ENCODE measurements at regions not wholly inside any gene's neighbourhood (a gene's known extent, or its start where the extent isn't known, plus 50 kb on each side); places are given as distances from the start of the nearest gene placed in this dataset.
A peak's percentile ranks its signal among the peaks of the same experiment; 100 is the strongest.

DNA sequence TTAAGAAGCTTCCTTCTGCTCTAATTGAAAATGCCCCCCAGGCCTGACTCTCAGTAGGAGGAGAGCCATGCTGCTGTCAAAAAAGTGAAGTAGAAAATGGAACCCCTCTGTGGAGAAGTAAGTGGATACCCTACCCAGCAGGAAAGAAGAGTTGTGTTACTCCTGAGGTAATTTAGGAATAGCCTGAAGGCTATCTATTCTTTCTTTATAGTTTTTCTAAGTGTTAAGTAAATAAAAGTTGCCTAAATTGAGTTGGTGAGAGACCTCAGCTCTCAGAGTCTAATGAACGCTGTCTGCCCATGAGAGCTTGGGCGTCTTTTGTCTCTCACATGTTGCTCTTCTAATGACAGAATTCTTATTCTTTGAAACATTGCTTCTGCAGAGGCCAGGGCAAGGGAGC, 116.2 kb downstream of the NSUN3 start:
- no peak for DNase-seq

DNA sequence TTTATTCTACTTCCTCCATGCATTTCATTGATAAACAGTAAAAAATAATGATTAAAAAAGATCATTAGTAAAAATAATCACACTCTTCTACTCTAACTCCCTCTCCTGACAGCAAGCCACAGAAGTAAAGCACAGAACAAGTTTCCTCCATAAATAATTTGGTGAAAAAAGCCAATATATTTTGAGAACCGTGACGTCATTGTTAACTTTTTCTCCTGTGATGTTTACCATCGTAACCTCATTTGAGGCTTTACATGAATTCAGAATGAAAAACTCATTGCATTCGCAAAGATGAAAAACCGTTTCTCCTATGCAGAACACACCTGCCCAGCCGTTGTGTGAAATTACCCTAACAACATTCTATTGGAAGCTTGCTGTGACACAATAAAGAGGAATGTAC, 120.7 kb downstream of the NSUN3 start:
- DNase-seq = no peak

DNA sequence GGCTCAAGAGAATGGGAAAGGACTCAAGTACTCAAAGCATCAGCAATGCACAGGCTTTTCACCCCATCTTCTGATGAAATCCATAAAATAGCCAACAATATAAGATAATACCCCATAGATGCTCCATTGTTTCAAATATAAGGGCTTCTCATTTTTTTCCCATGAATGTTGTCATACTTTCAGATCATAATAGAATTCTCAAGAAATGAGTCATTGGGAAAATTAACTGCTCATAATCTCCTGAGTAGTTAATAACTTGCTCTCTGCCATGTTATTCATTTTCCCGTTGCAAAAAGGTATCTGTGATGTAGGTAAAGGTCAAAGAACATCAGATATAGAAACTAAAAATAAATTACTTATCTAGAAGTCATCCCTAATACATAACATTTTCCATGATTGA, 121.9 kb downstream of the NSUN3 start:
- no peak for DNase-seq

DNA sequence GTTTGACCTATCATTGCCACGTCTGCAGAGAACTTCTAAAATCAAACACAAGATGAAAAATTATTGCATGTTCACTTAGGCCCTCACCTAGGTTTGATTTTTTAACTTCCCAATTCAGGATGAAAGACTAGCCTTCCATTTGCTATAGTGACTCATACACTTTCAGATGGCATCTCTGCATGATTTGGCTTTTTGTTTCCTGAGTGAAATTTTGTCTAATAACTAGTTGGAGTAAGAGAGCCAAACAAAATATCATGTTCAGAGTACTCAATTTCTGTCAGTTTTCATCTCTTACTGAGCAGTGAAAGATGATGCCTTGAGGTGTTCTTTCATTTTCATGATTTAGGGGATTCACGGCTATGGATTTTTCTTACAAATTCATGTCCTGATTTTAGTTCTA, 122.9 kb downstream of the NSUN3 start:
- DNase-seq = no peak

DNA sequence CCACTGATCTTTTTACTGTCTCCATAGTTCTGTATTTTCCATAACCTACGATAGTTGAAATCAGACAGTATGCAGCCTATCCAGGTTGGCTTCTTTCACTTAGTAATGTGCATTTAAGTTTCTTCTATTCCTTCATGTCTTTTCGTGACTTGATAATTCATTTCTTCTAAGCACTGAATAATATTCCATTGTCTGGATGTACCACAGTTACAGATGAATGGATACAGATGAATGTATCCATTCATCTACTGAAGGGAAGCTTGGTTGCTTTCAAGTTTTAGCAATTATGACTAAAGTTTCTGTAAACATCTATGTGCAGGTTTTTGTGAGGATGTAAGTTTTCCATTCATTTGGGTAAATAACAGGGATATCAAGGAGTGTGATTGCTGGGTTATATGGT, 124.8 kb downstream of the NSUN3 start:
- no peak for DNase-seq

DNA sequence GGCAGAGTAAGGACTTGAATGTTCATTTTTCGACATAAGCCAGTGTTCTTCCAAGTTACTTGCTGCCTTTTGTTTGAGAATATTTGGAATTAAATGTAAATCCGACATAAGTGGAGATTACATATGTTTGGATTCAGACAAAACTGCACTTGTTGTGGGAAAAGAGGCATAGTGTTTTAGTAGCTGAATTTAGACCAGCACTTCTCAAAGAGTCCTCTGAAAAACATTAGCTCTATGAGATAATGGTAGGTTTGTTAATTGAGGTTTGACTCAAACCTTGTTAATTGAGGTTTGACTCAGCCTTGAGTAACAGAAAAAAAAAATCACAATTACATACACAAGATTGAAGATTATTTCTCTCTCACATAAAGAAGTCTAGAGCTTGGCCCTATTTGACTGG, 132.5 kb downstream of the NSUN3 start:
- no peak for DNase-seq

DNA sequence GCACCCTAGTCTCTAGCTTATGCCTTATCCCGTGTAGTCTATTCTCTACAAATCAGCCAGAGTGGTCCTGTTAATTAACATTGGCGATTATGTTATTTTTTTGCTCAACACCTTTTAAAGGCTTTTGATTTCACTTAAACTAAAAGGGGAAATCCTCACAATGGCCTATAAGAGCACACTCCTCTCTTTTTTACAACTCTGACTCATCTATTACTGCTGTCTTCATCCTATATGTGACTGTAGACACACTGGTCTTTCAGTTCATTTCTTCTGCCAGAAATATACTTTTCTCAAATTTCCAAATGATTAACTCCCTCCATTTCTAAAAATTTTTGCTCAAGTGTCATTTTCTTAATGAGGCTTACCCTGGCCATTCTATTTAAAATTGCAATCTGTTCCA, 143.4 kb downstream of the NSUN3 start:
- no peak for DNase-seq

DNA sequence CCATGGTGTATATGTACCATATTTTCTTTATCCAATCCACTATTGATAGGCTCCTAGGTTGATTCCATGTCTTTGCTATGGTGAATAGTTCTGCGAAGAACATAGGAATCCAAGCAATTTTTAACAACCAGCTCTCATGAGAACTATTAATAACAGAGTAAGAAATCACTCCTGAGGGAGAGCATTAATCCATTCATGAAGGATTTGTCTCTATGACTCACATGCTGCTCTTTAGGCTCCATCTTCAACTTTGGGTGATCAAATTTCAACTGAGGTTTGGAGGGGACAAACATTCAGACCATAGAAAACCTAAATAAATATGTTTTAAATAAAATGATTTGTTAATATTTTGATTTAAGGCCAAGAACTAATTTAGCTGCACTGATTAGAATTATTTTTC, 147.4 kb downstream of the NSUN3 start:
- no peak for DNase-seq

DNA sequence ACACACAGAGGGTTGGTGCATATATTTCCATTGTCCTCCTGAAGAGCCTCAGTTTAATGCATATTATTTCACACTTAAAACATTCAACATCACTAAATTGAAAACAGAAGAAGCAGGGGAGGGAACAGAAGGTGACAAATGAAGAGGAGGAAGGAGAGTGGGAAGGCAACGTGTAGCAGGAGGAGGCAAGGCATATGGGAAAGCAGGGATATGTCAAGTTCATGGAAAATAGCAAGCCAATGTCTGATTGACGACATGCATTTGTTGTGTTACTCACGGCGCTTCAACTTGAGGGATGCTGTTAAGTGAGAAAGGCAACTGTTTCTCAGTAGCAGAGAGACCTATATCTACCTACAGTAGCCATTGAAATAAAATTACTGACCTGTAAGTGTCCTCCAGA, 154.5 kb downstream of the NSUN3 start:
- DNase-seq = no peak

DNA sequence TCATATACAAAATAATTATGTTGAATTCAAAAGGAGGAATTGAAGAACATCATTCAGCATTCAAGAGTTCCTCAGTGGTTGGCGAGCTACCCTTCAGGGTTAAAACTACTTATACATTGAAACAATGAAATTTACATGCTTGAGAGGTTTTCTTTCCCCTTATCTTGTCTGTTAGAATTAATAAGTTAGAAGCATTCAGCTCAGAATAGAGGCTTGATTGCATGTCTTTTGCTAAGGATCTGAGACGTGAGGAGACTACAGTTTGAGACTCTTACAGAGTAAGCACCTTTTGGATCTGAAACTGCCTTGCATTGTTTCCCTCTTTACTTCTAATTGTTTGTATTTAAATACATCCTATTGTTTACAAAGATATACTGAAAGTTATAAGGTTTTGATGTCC, 157.6 kb downstream of the NSUN3 start:
- DNase-seq = no peak

DNA sequence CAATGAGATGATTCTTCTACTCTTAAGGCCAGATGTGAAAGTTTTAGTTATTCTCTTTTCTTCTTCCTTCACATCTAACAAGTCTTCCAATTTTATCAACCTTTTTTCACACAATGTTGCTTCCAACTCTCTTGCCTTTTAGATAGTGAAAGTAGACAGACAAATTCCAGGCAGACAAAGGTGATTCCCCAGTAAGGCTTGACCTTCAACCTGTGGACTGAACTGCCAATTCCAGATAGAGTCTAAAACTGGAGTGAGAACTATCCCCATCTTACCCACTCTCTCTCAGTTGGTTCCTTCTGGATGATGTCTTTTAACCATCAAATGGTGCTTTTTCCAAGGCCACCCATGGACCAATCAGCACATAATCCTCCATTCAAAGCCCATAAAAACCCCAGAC, 159.0 kb downstream of the NSUN3 start:
- DNase-seq = no peak

DNA sequence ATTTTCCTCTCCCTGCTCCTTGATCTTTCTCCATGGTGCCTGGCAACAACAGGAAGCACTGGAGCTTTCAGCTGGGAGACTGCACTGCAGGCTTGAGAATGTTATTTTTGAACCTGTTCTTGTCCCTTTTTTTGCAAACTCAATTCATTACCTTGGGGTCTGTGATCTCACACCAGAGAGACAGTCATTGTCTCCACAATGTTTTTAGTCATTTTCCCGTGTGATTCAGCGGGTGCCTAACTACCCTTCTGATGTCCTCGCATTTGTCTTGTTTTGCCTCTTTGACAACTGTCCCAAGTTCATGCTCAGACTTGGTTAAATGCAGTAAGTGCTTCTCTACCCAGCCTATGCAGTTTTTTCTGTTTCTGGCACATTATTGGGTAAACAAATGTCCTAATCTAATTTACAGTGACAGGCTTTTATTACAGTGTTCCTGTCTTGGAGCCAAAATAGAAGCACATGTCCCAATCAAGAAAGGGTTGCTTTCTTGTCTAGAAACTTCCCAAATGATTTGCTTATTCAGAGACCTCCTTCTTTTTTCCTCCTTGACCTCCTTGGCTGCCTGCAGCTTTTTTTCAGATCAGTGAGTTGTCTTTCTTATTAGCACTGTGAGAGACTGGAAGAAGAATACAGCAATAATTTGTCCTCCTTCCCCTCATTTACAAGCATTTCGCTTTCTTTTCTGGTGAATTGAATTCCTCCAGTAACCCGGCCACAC, 162.4 kb downstream of the NSUN3 start:
- no peak for DNase-seq

DNA sequence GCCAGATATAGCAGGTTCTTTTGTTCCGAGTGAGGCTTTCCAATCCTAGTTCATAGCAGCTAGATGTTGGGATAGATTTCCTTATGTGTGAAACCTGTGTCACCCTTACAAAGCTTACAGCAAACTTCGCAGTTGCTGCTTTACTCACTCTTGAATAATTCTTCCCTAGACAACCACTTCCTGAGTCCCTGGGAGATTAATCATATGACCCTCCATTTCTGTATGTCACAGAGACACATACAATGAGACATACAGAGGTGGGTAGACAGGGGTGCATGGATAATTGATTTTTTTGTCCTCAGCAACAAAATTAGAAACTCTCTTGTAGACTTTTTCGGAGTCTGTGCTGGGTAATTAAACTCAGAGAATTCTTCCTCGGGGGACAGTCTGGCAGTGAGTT, 163.2 kb downstream of the NSUN3 start:
- no peak for DNase-seq

DNA sequence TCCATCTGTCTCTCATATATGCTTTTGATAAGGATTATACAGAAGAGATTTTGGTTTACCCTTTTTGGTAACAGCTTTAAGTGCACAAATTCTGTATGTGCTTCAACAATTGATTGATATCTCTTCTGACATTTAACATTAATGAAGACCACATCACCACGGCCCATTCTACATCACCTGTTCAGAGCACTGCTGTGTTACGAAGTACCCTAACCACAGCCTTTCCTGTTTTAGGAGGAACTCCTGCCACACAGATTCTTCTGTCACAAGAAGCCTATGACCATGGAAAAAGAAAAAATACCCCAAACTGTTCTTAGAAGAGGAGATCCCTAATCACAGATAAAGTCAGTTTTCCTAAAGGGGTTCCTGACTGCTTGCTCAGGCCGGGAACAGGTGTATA, 170.1 kb downstream of the NSUN3 start:
- DNase-seq = no peak

DNA sequence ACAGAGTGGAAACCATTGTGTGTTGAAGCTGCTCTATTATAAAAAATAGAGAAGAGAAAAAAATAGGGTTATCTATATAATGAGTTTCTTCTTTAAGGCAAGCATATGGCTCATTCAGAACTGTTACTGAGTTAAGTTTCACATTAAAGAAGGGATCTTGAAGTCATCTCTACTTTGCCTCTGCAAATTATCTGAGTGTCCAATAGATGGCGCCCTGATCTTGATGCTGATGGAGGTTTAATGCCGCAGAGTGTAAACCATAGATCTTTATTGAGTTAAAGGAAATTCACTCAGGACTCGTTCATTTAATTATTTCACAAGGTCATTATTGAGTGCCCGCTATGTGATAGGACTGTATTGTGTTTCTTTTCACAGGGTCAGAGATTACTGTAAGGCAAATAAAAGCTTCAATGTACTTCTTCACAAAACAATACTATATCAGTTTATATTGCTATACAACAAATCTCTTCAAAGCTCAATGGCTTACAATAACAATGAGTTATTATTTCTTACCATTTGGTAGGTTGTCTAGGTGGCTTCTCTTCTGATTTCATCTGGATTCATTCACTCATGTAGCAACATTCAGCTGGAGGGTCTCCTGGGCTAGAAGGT, 171.4 kb downstream of the NSUN3 start:
- no peak for DNase-seq

DNA sequence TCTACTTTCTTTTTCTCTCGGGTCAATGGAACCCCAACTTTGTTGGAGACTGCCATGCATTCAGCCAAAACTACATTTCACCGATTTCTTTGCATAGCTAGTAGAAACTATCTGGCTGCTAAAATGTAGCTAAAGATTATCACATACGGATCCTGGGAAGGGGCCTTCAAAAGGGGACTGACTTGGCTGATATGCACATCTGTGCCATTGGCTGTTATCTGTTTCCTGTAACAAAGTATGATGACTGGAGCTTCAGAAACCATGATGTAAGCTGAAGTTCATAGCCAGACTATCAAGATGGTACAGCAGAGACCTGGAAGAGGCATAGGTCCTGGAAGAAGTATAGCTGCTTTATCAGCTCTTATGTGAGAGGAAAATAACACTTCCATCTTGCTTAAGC, 179.1 kb downstream of the NSUN3 start:
- DNase-seq = no peak

DNA sequence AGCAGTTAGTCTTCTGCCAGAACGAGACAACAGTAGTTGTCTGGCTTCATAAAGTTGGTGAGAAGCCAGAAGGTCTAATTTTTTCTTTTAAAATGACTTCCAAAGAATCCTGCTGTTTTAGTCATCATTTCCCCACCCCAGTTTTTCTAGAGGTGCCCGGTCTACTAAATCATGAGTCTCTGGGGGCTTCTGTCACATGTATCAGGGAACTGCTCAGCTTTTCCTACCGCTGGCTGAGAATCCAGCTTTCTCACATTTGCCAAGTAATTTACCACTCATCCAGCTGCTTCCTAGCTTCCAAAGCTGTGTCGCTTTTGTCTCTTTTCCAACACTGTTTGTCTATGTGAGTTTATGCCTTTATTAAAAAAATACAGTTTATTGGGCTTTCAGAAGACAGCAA, 183.3 kb downstream of the NSUN3 start:
- no peak for DNase-seq

DNA sequence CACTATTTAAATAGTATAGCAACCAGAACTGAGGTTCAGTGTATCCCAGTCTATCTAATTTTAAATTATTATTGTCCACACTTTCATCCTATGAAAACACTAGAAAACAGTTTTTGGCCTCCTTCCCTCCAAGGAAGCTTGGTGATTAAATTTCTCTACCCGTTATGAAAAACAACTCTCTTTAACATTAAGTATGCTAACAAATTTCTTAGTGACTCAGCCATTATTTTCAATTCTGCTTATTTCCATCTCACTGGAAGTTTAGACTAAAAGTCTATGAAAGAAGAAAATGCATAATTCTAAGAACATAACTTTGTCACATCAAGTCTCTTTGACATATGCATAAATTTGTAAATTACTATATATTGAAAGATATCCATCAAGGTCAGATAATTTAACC, 185.2 kb downstream of the NSUN3 start:
- DNase-seq = no peak

DNA sequence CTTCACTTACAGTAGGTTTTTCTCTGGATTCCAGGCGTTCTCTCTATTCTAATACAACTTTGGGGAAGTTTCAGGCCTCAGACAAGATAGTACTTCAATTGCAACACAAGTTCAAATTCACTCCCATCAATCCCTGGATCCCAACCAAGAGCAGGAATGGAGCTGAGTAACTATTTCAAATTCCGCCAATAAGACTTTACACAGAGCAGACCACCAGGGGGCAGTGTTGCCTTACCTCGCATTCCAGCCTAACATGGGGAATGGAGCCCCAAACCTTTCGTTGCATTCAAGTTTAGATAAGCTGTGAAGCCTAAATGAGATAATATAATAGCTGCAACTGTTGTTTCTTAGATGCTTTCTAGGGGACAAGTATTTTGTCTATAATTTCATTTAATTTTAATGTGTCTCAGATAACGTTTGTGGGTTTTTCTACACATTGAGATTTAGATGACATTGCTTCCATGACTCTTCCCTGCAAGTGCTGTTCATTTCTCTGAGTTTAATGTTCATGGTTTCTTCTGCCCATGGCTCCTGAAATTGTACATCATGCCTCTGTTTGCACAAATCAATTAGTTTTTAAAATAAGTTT, 186.7 kb downstream of the NSUN3 start:
- DNase-seq = peak; percentile 52

DNA sequence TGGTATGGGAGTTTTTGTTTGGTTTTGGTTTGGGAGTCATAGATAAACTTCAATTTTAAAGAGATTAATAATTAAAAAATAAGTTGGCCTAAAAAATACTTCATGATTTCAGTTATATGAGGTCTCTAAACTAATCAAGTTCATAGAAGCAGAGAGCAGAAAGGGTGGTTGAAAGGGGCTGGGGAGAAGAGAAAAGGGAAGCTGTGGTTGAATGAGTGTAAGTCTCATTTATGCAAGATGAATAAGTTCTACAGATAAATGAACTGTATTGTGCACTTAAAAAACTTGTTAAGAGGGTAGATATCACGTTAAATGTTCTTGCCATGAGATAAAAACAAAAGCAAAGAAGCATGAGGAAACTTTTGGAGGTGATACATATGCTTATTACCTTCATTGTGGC, 188.7 kb downstream of the NSUN3 start:
- DNase-seq = no peak

DNA sequence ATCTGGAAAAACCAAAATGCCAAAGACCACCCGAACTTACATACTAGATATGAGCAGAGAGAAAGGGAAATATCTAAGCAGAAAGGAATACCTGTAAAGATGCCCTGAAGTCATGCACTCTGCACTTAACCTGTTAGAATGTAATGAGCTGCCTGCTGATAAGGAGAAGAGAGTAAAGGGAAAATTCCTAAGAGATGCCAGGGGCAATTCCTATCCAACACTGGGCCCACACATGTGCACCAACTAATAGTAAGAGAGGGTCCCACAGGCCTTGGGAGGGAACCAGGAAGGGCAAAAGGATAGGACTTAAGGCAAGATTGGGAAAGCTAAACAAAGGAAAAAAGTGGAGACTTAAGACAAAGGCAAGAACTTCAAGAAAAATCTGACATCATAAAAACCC, 189.5 kb downstream of the NSUN3 start:
- DNase-seq = no peak

DNA sequence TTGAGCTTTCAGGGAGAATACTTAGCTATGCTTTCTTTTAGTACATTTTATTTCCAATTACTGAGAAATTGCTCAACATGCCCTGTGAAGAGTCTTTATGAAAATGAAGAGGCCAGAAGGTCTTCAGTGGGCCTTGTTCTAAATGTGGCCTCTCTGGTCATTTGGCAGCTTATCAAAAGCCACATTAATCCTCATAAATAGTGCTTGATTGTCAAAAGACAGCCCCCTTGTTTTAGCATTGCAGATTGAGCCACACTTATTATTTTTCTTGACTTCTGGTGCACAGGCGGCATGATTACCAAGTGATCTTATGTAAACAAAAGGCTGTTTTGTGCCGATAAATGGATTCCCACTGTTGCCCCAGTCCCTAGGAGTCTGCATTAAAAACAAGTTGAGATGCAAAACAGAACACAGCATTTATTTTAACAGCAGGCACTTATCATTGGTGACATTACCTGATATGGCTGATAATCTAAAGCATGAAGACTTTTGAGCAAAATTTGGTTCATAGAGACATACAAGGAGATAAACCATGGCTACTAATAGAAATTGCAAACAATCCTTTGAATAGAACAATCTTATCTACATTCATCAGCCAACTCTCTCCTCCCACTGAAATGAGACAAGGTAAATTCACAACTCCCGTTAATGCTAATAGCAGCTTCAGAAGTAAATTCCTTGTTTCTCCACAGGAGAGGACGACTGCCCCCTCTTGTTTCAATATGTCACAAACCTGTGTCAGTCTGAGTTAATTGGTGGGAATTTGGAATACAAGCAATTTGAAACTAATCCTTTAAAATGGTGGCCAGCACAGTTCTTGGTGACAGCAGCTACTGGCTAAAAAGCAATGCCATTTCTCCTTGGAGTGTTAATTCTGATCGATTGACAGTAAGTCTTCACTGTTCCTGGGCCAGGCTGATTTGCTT, 194.3 kb downstream of the NSUN3 start:
- no peak for DNase-seq

DNA sequence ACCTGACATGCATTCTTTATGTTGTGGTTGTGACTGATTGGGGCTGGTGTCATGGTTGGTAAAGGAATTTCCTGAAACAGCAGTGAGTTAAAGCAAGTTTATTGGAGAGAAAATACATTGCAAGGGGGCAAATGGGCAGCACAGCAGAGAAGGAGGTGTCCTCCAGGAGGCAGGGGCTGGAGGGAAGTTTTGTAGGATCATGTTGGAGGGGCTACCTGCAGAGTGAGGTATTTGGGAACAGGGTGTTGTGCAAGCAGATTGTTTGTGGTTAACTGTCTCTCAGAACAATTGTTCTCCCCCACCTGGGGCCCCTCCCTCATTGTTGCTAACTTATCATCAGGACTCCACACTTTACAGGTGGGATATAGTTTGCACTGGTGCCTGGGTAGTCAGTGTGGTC, 196.0 kb downstream of the NSUN3 start:
- DNase-seq = no peak

DNA sequence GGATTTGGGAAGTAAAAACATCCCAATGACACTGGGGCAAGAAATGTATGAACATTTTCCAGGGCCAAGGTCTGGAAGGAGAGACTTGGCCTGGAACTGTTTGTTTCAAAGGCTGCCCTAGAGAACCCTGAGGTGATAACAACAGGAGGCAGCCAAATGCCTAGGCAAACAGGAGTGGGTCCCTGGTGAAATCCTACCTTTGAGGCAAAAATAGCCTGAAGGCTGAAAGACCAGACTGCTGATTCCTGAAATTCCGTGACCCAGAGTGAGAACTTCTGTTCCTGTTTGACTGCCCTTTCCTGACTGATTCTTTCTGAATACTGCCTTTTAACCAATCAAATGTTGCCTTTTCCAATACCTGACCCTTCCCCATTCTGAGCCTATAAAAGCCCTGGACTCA, 196.4 kb downstream of the NSUN3 start:
- DNase-seq = no peak
